ENCODE measurements at regions not wholly inside any gene's neighbourhood (a gene's known extent, or its start where the extent isn't known, plus 50 kb on each side); places are given as distances from the start of the nearest gene placed in this dataset.
"Not testable (repeated sequence)": the region's sequence is repeated elsewhere in the genome, so short reads cannot be mapped to it uniquely, and the experiment has no call there.

- DNase-seq = no peak
These were observed 247.8 kb upstream of the CWC22 start for GRCh38 chr2:180254872-180255271.

- DNase-seq = no peak
These were observed 240.6 kb upstream of the CWC22 start for GRCh38 chr2:180247658-180248057.

GRCh38 chr2:180246268-180246667 lies 239.2 kb upstream of the CWC22 start:
- DNase-seq = no peak

GRCh38 chr2:180240774-180241173 lies 233.7 kb upstream of the CWC22 start:
- DNase-seq = no peak

- no peak for DNase-seq
These were observed 231.6 kb upstream of the CWC22 start for GRCh38 chr2:180238729-180239128.

- DNase-seq = not testable (repeated sequence)
These were observed 229.0 kb upstream of the CWC22 start for GRCh38 chr2:180236061-180236460.

GRCh38 chr2:180235506-180235905 lies 228.4 kb upstream of the CWC22 start:
- not testable (repeated sequence) for DNase-seq

- DNase-seq = not testable (repeated sequence)
These were observed 227.9 kb upstream of the CWC22 start for GRCh38 chr2:180234991-180235390.

- no peak for DNase-seq
These were observed 223.9 kb upstream of the CWC22 start for GRCh38 chr2:180231015-180231414.

- DNase-seq = no peak
These were observed 220.4 kb upstream of the CWC22 start for GRCh38 chr2:180227461-180227860.

- DNase-seq = no peak
These were observed 218.0 kb upstream of the CWC22 start for GRCh38 chr2:180225118-180225517.

- DNase-seq = peak; percentile 88
These were observed 215.5 kb upstream of the CWC22 start for GRCh38 chr2:180222644-180223043.

- DNase-seq = peak; percentile 76
These were observed 212.4 kb upstream of the CWC22 start for GRCh38 chr2:180219491-180219890.

- DNase-seq = no peak
These were observed 201.7 kb upstream of the CWC22 start for GRCh38 chr2:180208841-180209240.

- no peak for DNase-seq
These were observed 198.6 kb upstream of the CWC22 start for GRCh38 chr2:180205621-180206235.

GRCh38 chr2:180203972-180204371 lies 196.9 kb upstream of the CWC22 start:
- no peak for DNase-seq

- peak; percentile 65 for DNase-seq
These were observed 195.4 kb upstream of the CWC22 start for GRCh38 chr2:180202467-180202951.

- no peak for DNase-seq
These were observed 189.4 kb upstream of the CWC22 start for GRCh38 chr2:180196419-180196977.

- DNase-seq = no peak
These were observed 188.8 kb upstream of the CWC22 start for GRCh38 chr2:180195847-180196246.

GRCh38 chr2:180191432-180192124 lies 184.5 kb upstream of the CWC22 start:
- no peak for DNase-seq

GRCh38 chr2:180190851-180191250 lies 183.8 kb upstream of the CWC22 start:
- no peak for DNase-seq

GRCh38 chr2:180187611-180188010 lies 180.5 kb upstream of the CWC22 start:
- no peak for DNase-seq

GRCh38 chr2:180184506-180184905 lies 177.4 kb upstream of the CWC22 start:
- no peak for DNase-seq

GRCh38 chr2:180180511-180180910 lies 173.4 kb upstream of the CWC22 start:
- DNase-seq = no peak
